Duodenal mucosa (tissue), 2 donors: ENCODE measurements at regions not wholly inside any gene's neighbourhood (a gene's known extent, or its start where the extent isn't known, plus 50 kb on each side); places are given as distances from the start of the nearest gene placed in this dataset.

Experiments
- H3K27ac ChIP-seq: one replicate; pipeline ENCODE4 v1.7.0; 2013; ENCODE audit warnings: low read depth, low read length
- H3K27me3 ChIP-seq, 2 donors: one replicate each; pipeline ENCODE4 v1.7.0; 2013; ENCODE audit warnings: low read length in 2 of 2, control low read depth in 1 of 2; ENCODE audit not compliant: insufficient read depth in 2 of 2, control insufficient read depth in 1 of 2
- H3K36me3 ChIP-seq, 2 donors: one replicate each; pipeline ENCODE4 v1.7.0; 2013; ENCODE audit warnings: low read length in 2 of 2, control low read depth in 1 of 2; ENCODE audit not compliant: insufficient read depth in 2 of 2, control insufficient read depth in 1 of 2
- H3K4me1 ChIP-seq, 2 donors: one replicate each; pipeline ENCODE4 v1.7.0; 2013; ENCODE audit warnings: low read length in 2 of 2, control low read depth in 1 of 2; ENCODE audit not compliant: insufficient read depth in 2 of 2, control insufficient read depth in 1 of 2
- H3K4me3 ChIP-seq, 2 donors: one replicate each; pipeline ENCODE4 v1.7.0; 2013; ENCODE audit warnings: low read length in 2 of 2, low read depth in 1 of 2
- H3K9ac ChIP-seq, 2 donors: one replicate each; pipeline ENCODE4 v1.7.0; 2013; ENCODE audit warnings: low read length in 2 of 2, low read depth in 1 of 2
- H3K9me3 ChIP-seq, 2 donors: one replicate each; pipeline ENCODE4 v1.7.0; 2013; ENCODE audit warnings: low read length in 2 of 2, control low read depth in 1 of 2; ENCODE audit not compliant: control insufficient read depth in 1 of 2

GRCh38 chr5:167696558-167697314 is 594.7 kb upstream of the WWC1 start:
- H3K9me3 ChIP-seq, result no peaks in the 10 kb centered on the region
- H3K36me3 ChIP-seq, result no peaks in the 10 kb centered on the region
- no peaks in the 10 kb centered on the region for H3K4me1 ChIP-seq
- H3K4me3 ChIP-seq, result no peak overlapping the region
- H3K9ac ChIP-seq, result no peak overlapping the region
- H3K27me3 ChIP-seq, result no peaks in the 10 kb centered on the region
- H3K27ac ChIP-seq, result no peak overlapping the region

- Histone ChIP-seq H3K27me3 (no peaks in the 10 kb centered on the region), H3K27ac (no peak overlapping the region), H3K9ac (no peak overlapping the region), H3K4me3 (no peak overlapping the region), H3K36me3 (no peaks in the 10 kb centered on the region), H3K9me3 (no peaks in the 10 kb centered on the region), H3K4me1 (no peaks in the 10 kb centered on the region)
Measured at GRCh38 chr5:167699432-167699831, 592.0 kb upstream of the WWC1 start.

- no peak overlapping the region for H3K9ac ChIP-seq
- no peak overlapping the region for H3K27ac ChIP-seq
- no peaks in the 10 kb centered on the region for H3K36me3 ChIP-seq
- no peak overlapping the region for H3K4me3 ChIP-seq
- no peaks in the 10 kb centered on the region for H3K9me3 ChIP-seq
- H3K27me3 ChIP-seq, result no peaks in the 10 kb centered on the region
- H3K4me1 ChIP-seq, result no peaks in the 10 kb centered on the region
Measured at GRCh38 chr5:167701051-167701450, 590.4 kb upstream of the WWC1 start.

- Histone ChIP-seq H3K4me3 (no peak overlapping the region), H3K36me3 (no peaks in the 10 kb centered on the region), H3K9me3 (no peaks in the 10 kb centered on the region), H3K4me1 (no peaks in the 10 kb centered on the region), H3K9ac (no peak overlapping the region), H3K27ac (no peak overlapping the region), H3K27me3 (no peaks in the 10 kb centered on the region)
Measured at GRCh38 chr5:167702014-167702413, 589.4 kb upstream of the WWC1 start.

GRCh38 chr5:167708449-167708848 is 583.0 kb upstream of the WWC1 start:
- H3K9ac ChIP-seq, result no peak overlapping the region

GRCh38 chr5:167709625-167710024 is 581.8 kb upstream of the WWC1 start:
- Histone ChIP-seq H3K27me3 (no peaks in the 10 kb centered on the region), H3K9me3 (no peaks in the 10 kb centered on the region), H3K4me1 (no peaks in the 10 kb centered on the region), H3K36me3 (no peaks in the 10 kb centered on the region), H3K4me3 (no peak overlapping the region), H3K27ac (no peak overlapping the region), H3K9ac (no peak overlapping the region)

More at GRCh38 chr5:167708449-167708848, 583.0 kb upstream of the WWC1 start:
- Histone ChIP-seq H3K4me1 (no peaks in the 10 kb centered on the region), H3K9me3 (no peaks in the 10 kb centered on the region), H3K36me3 (no peaks in the 10 kb centered on the region), H3K27ac (no peak overlapping the region), H3K27me3 (no peaks in the 10 kb centered on the region), H3K4me3 (no peak overlapping the region)

- no peaks in the 10 kb centered on the region for H3K4me1 ChIP-seq
Measured at GRCh38 chr5:167710444-167711073, 580.9 kb upstream of the WWC1 start.

GRCh38 chr5:167712986-167713585 is 578.4 kb upstream of the WWC1 start:
- H3K9ac ChIP-seq, result no peak overlapping the region

More at GRCh38 chr5:167710444-167711073, 580.9 kb upstream of the WWC1 start:
- Histone ChIP-seq H3K9ac (no peak overlapping the region), H3K36me3 (no peaks in the 10 kb centered on the region), H3K4me3 (no peak overlapping the region), H3K27me3 (no peaks in the 10 kb centered on the region), H3K9me3 (no peaks in the 10 kb centered on the region), H3K27ac (no peak overlapping the region)

GRCh38 chr5:167713896-167714295 is 577.5 kb upstream of the WWC1 start:
- H3K4me3 ChIP-seq, result no peak overlapping the region
- H3K27me3 ChIP-seq, result no peaks in the 10 kb centered on the region

More at GRCh38 chr5:167712986-167713585, 578.4 kb upstream of the WWC1 start:
- H3K27me3 ChIP-seq, result no peaks in the 10 kb centered on the region
- no peaks in the 10 kb centered on the region for H3K36me3 ChIP-seq
- no peaks in the 10 kb centered on the region for H3K9me3 ChIP-seq
- H3K4me3 ChIP-seq, result no peak overlapping the region
- H3K27ac ChIP-seq, result no peak overlapping the region
- H3K4me1 ChIP-seq, result no peaks in the 10 kb centered on the region

GRCh38 chr5:167716126-167716775 is 575.2 kb upstream of the WWC1 start:
- H3K27ac ChIP-seq, result no peak overlapping the region
- H3K9me3 ChIP-seq, result no peaks in the 10 kb centered on the region
- H3K9ac ChIP-seq, result no peak overlapping the region
- no peak overlapping the region for H3K4me3 ChIP-seq
- no peaks in the 10 kb centered on the region for H3K4me1 ChIP-seq
- H3K36me3 ChIP-seq, result no peaks in the 10 kb centered on the region
- no peaks in the 10 kb centered on the region for H3K27me3 ChIP-seq

More at GRCh38 chr5:167713896-167714295, 577.5 kb upstream of the WWC1 start:
- Histone ChIP-seq H3K9me3 (no peaks in the 10 kb centered on the region), H3K27ac (no peak overlapping the region), H3K36me3 (no peaks in the 10 kb centered on the region), H3K9ac (no peak overlapping the region), H3K4me1 (no peaks in the 10 kb centered on the region)
